PC-9 (cell line): ENCODE measurements at regions not wholly inside any gene's neighbourhood (a gene's known extent, or its start where the extent isn't known, plus 50 kb on each side); places are given as distances from the start of the nearest gene placed in this dataset.

Source experiments
- BruUV-seq: library from RNA; stranded (reverse); fragments of 400-500 nt; replicated peaks from 2 replicates; lab custom pipeline; 2021; lab: Mats Ljungman, UMichigan
- CTCF ChIA-PET: fragments of 300-600 bp; sonication (Branson Sonifier 250); formaldehyde crosslinking; loops from one replicate; lab custom pipeline; 2022; ENCODE audit warnings: antibody characterized with exemption; lab: Charles Lee
- POLR2A ChIA-PET: fragments of 300-600 bp; sonication (Branson Sonifier 250); formaldehyde crosslinking; loops from one replicate; lab custom pipeline; 2022; ENCODE audit warnings: antibody characterized with exemption; ENCODE audit not compliant: unreplicated experiment; lab: Charles Lee
- DNase-seq, 2 experiments: peaks; one replicate each; pipeline versions ENCODE4 v3.0.0 to v3.0.0-alpha.2; 2015 to 2022; ENCODE audit warnings: mixed read lengths in 1 of 2
- H2AFZ ChIP-seq: fragments of 200-600 bp; sonication (generic); 2 replicates; pipeline ENCODE4 v1.8.1; 2017; ENCODE audit warnings: antibody characterized with exemption
- H3F3A ChIP-seq: fragments of 200-600 bp; sonication (generic); 2 replicates; pipeline ENCODE4 v1.8.1; 2017; ENCODE audit warnings: antibody characterized with exemption, mild to moderate bottlenecking, low read depth; ENCODE audit not compliant: insufficient read depth
- H3K27ac ChIP-seq: fragments of 200-600 bp; sonication (generic); 2 replicates; pipeline ENCODE4 v1.6.1; 2016; ENCODE audit warnings: mixed run types
- H3K27me3 ChIP-seq: fragments of 200-600 bp; sonication (generic); 2 replicates; pipeline ENCODE4 v1.6.1; 2016; ENCODE audit warnings: low read depth, mixed run types; ENCODE audit not compliant: insufficient read depth
- H3K36me3 ChIP-seq: fragments of 200-600 bp; sonication (generic); 2 replicates; pipeline ENCODE4 v1.6.1; 2016; ENCODE audit warnings: low read depth, mixed run types
- H3K4me1 ChIP-seq: fragments of 200-600 bp; sonication (generic); replicated peaks from 2 replicates; pipeline ENCODE4 v1.6.1; 2016; ENCODE audit warnings: mixed run types; ENCODE audit not compliant: insufficient read depth
- H3K4me2 ChIP-seq: fragments of 200-600 bp; sonication (generic); 2 replicates; pipeline ENCODE4 v1.6.1; 2017; ENCODE audit warnings: mixed run types
- H3K4me3 ChIP-seq: fragments of 200-600 bp; sonication (generic); 2 replicates; pipeline ENCODE4 v1.6.1; 2016; ENCODE audit warnings: mixed run types
- H3K79me2 ChIP-seq: fragments of 200-600 bp; sonication (generic); 2 replicates; pipeline ENCODE4 v1.6.1; 2017; ENCODE audit warnings: low read depth, mixed run types
- H3K9me2 ChIP-seq: fragments of 200-600 bp; sonication (generic); 2 replicates; pipeline ENCODE4 v1.8.1; 2017; ENCODE audit warnings: mild to moderate bottlenecking; ENCODE audit not compliant: insufficient read depth
- H3K9me3 ChIP-seq: fragments of 200-600 bp; sonication (generic); 2 replicates; pipeline ENCODE4 v1.8.1; 2016; ENCODE audit warnings: low read depth; ENCODE audit not compliant: insufficient read depth
- H4K20me1 ChIP-seq: fragments of 200-600 bp; sonication (generic); 2 replicates; pipeline ENCODE4 v1.8.1; 2017; ENCODE audit not compliant: insufficient read depth
- CTCF ChIP-seq: fragments of 200-600 bp; sonication (generic); conservative IDR thresholded peaks from 2 replicates; pipeline ENCODE4 v1.6.1; 2017; ENCODE audit warnings: mixed run types, antibody characterized with exemption, mild to moderate bottlenecking, moderate library complexity
- EZH2 ChIP-seq: fragments of 200-600 bp; sonication (generic); IDR thresholded peaks from 2 replicates; pipeline ENCODE4 v1.8.0; 2017; ENCODE audit warnings: antibody characterized with exemption, low read depth
- intact Hi-C: fragments of 100-400 bp; cut with micrococcal nuclease; formaldehyde crosslinking; loops from one replicate; pipeline ENCODE4 v1.10.0; 2022; ENCODE audit not compliant: unreplicated experiment

DNA sequence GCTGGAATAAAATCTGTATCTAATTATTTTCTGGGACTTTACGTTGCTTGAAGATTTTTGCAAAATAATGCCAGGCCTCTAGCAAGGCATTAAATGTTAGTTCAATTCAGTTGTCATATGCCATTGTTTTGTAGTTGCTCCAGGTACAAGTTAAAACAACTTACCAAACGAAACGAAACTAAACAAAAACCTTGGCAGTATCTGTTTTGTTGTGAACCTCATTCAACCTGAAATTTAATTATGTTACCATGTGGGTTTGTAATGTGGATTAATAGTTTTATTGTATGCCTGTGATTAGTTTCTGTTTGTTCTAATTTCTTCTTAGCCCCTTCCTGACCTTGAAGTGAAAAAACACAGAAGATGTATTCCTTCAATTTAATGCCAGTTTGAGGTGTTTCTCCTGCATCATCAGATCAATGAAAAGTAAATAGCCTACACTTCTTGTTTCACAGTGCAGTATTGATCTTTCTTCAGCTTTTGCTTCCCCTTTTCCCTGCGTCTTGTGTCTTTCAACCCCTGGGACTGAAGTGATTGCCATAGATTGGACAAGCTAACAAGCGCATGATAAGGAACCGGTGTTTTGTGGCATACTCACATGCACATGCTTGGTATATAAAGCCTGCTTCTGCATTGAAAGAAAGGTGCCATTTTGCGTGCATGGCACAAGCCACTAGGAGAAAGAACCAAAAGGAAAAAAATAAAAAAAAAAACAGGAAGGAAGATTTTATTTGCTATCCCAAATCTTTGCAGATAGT, 699.0 kb upstream of the ARRDC3 start:
- Histone ChIP-seq H2AFZ (peak overlapping the region; percentile 61), H3K9me3 (no peaks in the 10 kb centered on the region), H3K4me2 (peak overlapping the region; percentile 69), H3K9me2 (no peaks in the 10 kb centered on the region; the same call in 1 of the 2 replicates), H3K79me2 (no peaks in the 10 kb centered on the region), H3K27me3 (no peaks in the 10 kb centered on the region), H4K20me1 (no peaks in the 10 kb centered on the region), H3F3A (no peaks in the 10 kb centered on the region), H3K4me3 (peak overlapping the region; percentile 18; the same call in 1 of the 2 replicates), H3K27ac (no peak overlapping the region), H3K36me3 (no peaks in the 10 kb centered on the region), H3K4me1 (no peaks in the 10 kb centered on the region)
- no peak for TF ChIP-seq EZH2
- TF ChIP-seq CTCF, result no peak
- ChIA-PET CTCF (no interaction called here), POLR2A (no interaction called here)
- BruUV-seq, result no TSS peak
- no peak for DNase-seq
- intact Hi-C loops, result no loop called here

DNA sequence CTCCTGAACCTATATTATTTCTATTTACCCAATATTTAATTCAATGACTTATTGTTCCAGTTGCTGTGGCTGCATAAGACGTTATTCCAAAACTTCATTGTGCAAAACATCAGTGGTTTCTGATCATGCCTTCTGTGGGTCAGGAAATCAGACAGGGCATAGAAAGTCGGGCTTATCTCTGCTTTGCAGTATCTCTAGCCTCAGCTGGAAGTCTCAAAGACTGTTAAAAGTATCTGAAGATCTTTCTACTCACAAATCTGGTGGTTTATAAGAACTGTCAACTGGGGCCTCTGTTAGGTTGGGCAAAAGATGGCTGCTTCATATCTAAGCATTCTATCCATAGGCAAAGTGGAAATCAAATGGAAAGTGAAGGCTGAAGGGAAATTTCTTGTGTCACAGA, 687.7 kb upstream of the ARRDC3 start:
- H3K36me3 ChIP-seq, result no peaks in the 10 kb centered on the region
- H2AFZ ChIP-seq, result peak overlapping the region; percentile 71
- CTCF ChIA-PET, result no interaction called here
- no peak for DNase-seq
- H3K4me1 ChIP-seq, result no peaks in the 10 kb centered on the region
- POLR2A ChIA-PET, result no interaction called here
- no peak overlapping the region for H3K4me3 ChIP-seq
- no peak overlapping the region for H3K4me2 ChIP-seq
- BruUV-seq, result no TSS peak
- H3K27me3 ChIP-seq, result no peaks in the 10 kb centered on the region
- no peaks in the 10 kb centered on the region for H3F3A ChIP-seq
- no peaks in the 10 kb centered on the region for H3K79me2 ChIP-seq
- no peak overlapping the region for H3K27ac ChIP-seq
- no peaks in the 10 kb centered on the region; the same call in 1 of the 2 replicates for H3K9me2 ChIP-seq
- H4K20me1 ChIP-seq, result no peaks in the 10 kb centered on the region
- TF ChIP-seq CTCF (no peak), EZH2 (no peak)
- H3K9me3 ChIP-seq, result no peaks in the 10 kb centered on the region
- intact Hi-C loops, result no loop called here

DNA sequence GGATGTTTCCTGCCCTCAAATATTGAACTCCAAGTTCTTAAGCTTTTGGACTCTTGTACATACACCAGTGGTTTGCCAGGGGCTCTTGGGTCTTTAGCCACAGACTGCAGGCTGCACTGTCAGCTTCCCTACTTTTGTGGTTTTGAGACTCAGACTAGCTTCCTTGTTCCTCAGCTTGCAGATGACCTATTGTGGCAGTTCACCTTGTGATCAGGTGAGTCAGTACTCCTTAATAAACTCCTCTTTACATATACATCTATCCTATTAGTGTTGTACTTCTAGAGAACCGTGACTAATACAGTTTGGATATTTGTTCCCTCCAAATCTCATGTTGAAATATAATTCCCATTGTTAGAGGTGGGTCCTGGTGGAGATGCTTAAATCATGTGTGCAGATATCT, 681.9 kb upstream of the ARRDC3 start:
- intact Hi-C loops, result no loop called here
- no peaks in the 10 kb centered on the region for H3K79me2 ChIP-seq
- ChIA-PET POLR2A (no interaction called here), CTCF (no interaction called here)
- no peak overlapping the region for H3K4me3 ChIP-seq
- H3K27me3 ChIP-seq, result no peaks in the 10 kb centered on the region
- no peaks in the 10 kb centered on the region; the same call in 1 of the 2 replicates for H3K9me2 ChIP-seq
- no peak overlapping the region for H2AFZ ChIP-seq
- no peak for DNase-seq
- H3K27ac ChIP-seq, result no peak overlapping the region
- no peaks in the 10 kb centered on the region for H3F3A ChIP-seq
- no TSS peak for BruUV-seq
- H3K4me1 ChIP-seq, result no peaks in the 10 kb centered on the region
- no peaks in the 10 kb centered on the region for H3K36me3 ChIP-seq
- TF ChIP-seq CTCF (no peak), EZH2 (no peak)
- H3K9me3 ChIP-seq, result no peaks in the 10 kb centered on the region
- no peaks in the 10 kb centered on the region for H4K20me1 ChIP-seq
- H3K4me2 ChIP-seq, result no peak overlapping the region
